HepG2 (cell line): ENCODE measurements at regions not wholly inside any gene's neighbourhood (a gene's known extent, or its start where the extent isn't known, plus 50 kb on each side); places are given as distances from the start of the nearest gene placed in this dataset.

Experiments
- ATAC-seq: fragments of 200-7000 bp; cut with Tn5 transposase; 3 replicates; pipeline ENCODE4 v1.9.1; 2020; ENCODE audit warnings: mild to moderate bottlenecking, moderate library complexity
- BruUV-seq: library from RNA; stranded (reverse); fragments of 400-500 nt; replicated peaks from 2 replicates; lab custom pipeline; 2021; lab: Mats Ljungman, UMichigan
- CTCF ChIA-PET: fragments of 300-600 bp; formaldehyde crosslinking; extraction: SDS; loops from one replicate; lab custom pipeline; 2021; ENCODE audit warnings: low total read pairs, inconsistent platforms, low intra/inter-chr PET ratio; lab: Yijun Ruan, JAX
- POLR2A ChIA-PET: fragments of 350-600 bp; sonication (Branson Sonifier 250); formaldehyde crosslinking; loops from one replicate; lab custom pipeline; 2020; ENCODE audit warnings: antibody characterized with exemption, inconsistent platforms; lab: Yijun Ruan, JAX
- DNase-seq: peaks from one replicate; pipeline ENCODE4 v3.0.0-alpha.2; 2015; ENCODE audit warnings: low spot score
- FAIRE-seq: peaks from 3 replicates; lab custom pipeline; 2011; peaks lifted over from hg19 to GRCh38; lab: Jason Lieb, UNC
- H2AFZ ChIP-seq: one replicate; pipeline ENCODE4 v1.6.1; 2011; ENCODE audit warnings: low read length, inconsistent platforms
- H3K27ac ChIP-seq: fragments of 300-600 bp; 3 replicates; pipeline ENCODE4 v1.8.0; 2011; ENCODE audit warnings: mixed run types, mild to moderate bottlenecking, mixed read lengths, low read length, inconsistent platforms; ENCODE audit not compliant: insufficient read depth; ENCODE audit errors: extremely low read length
- H3K27me3 ChIP-seq, 2 experiments: fragments of 200-600 bp in 1 of 2; 2 replicates in 1 of 2; 3 replicates in 1 of 2; pipeline versions ENCODE4 v1.6.0 to v1.8.0; 2011; ENCODE audit warnings: low read length in 2 of 2, mild to moderate bottlenecking in 2 of 2, moderate library complexity in 2 of 2, inconsistent platforms in 1 of 2; ENCODE audit not compliant: insufficient read depth in 2 of 2, control insufficient read depth in 1 of 2
- H3K36me3 ChIP-seq, 2 experiments: fragments of 200-600 bp in 1 of 2; replicated peaks in 1 of 2; 2 replicates in 1 of 2; 3 replicates in 1 of 2; pipeline versions ENCODE4 v1.5.1 to v1.8.0; 2011; ENCODE audit warnings: low read length in 2 of 2, inconsistent platforms in 1 of 2; ENCODE audit not compliant: insufficient read depth in 2 of 2, control insufficient read depth in 1 of 2
- H3K4me1 ChIP-seq: 2 replicates; pipeline ENCODE4 v1.5.1; 2012; ENCODE audit warnings: low read length, inconsistent platforms; ENCODE audit not compliant: insufficient read depth
- H3K4me2 ChIP-seq: 2 replicates; pipeline ENCODE4 v1.6.0; 2011; ENCODE audit warnings: low read depth, low read length, inconsistent platforms
- H3K4me3 ChIP-seq, 3 experiments: fragments of 200-600 bp in 1 of 3; sonication (generic), shearing (Covaris generic) in 1 of 3; replicated peaks in 1 of 3; 2 replicates each; pipeline ENCODE4 v1.5.1; 2011 to 2016; ENCODE audit warnings: low read length in 3 of 3, inconsistent platforms in 2 of 3, low read depth in 2 of 3, mild to moderate bottlenecking in 2 of 3, control low read depth in 1 of 3, mixed read lengths in 1 of 3; ENCODE audit not compliant: insufficient read depth in 1 of 3
- H3K79me2 ChIP-seq: one replicate; pipeline ENCODE4 v1.6.1; 2011; ENCODE audit warnings: low read length, inconsistent platforms; ENCODE audit not compliant: insufficient read depth
- H3K9ac ChIP-seq: 2 replicates; pipeline ENCODE4 v1.6.0; 2011; ENCODE audit warnings: mild to moderate bottlenecking, low read depth, low read length, inconsistent platforms; ENCODE audit not compliant: insufficient read depth
- H3K9me3 ChIP-seq: 2 replicates; pipeline ENCODE4 v1.5.1; 2012; ENCODE audit warnings: mild to moderate bottlenecking, low read length
- H4K20me1 ChIP-seq: 2 replicates; pipeline ENCODE4 v1.6.0; 2011; ENCODE audit warnings: inconsistent platforms, mild to moderate bottlenecking, low read length, moderate library complexity; ENCODE audit not compliant: insufficient read depth
- CENPX ChIP-seq: sonication (generic); formaldehyde crosslinking; IDR thresholded peaks from 2 replicates; pipeline ENCODE4 v1.9.0; 2021; ENCODE audit warnings: mild to moderate bottlenecking, missing genetic modification reagents, moderate library complexity
- ETS1 ChIP-seq: sonication (generic); formaldehyde crosslinking; IDR thresholded peaks from 2 replicates; pipeline ENCODE4 v1.4.0; 2020; ENCODE audit warnings: missing genetic modification reagents
- HDAC2 ChIP-seq: sonication (generic); formaldehyde crosslinking; IDR thresholded peaks from 2 replicates; pipeline ENCODE4 v1.4.0; 2020; ENCODE audit warnings: missing genetic modification reagents
- KAT8 ChIP-seq: IDR thresholded peaks from 2 replicates; pipeline ENCODE4 v1.6.1; 2016; ENCODE audit warnings: missing genetic modification reagents, missing compliant biosample characterization
- KDM2A ChIP-seq: sonication (generic); formaldehyde crosslinking; IDR thresholded peaks from 2 replicates; pipeline ENCODE4 v1.4.0; 2020; ENCODE audit warnings: low read depth, missing genetic modification reagents, borderline replicate concordance
- MYNN ChIP-seq: sonication (generic); formaldehyde crosslinking; IDR thresholded peaks from 2 replicates; pipeline ENCODE4 v1.4.0; 2020; ENCODE audit warnings: mild to moderate bottlenecking, low read depth, missing genetic modification reagents
- SMAD9 ChIP-seq: sonication (generic); formaldehyde crosslinking; IDR thresholded peaks from 2 replicates; pipeline ENCODE4 v1.5.1; 2020; ENCODE audit warnings: mild to moderate bottlenecking, missing genetic modification reagents
- SP1 ChIP-seq, 2 experiments: fragments of 450-650 bp in 1 of 2; sonication (generic) in 1 of 2; formaldehyde crosslinking in 1 of 2; IDR thresholded peaks; 2 replicates each; pipeline versions ENCODE4 v1.4.0 to v1.6.1; 2016 to 2020; ENCODE audit warnings: missing genetic modification reagents in 1 of 2
- SP2 ChIP-seq: sonication (generic); formaldehyde crosslinking; IDR thresholded peaks from 2 replicates; pipeline ENCODE4 v1.5.1; 2020; ENCODE audit warnings: mild to moderate bottlenecking, missing genetic modification reagents
- STAG1 ChIP-seq: sonication (generic); formaldehyde crosslinking; IDR thresholded peaks from 2 replicates; pipeline ENCODE4 v1.4.0; 2020; ENCODE audit warnings: missing genetic modification reagents
- ZNF333 ChIP-seq: sonication (generic); formaldehyde crosslinking; IDR thresholded peaks from 2 replicates; pipeline ENCODE4 v1.4.0; 2020; ENCODE audit warnings: mild to moderate bottlenecking, missing genetic modification reagents, borderline replicate concordance
- ZNF670 ChIP-seq: sonication (generic); formaldehyde crosslinking; IDR thresholded peaks from 2 replicates; pipeline ENCODE4 v1.8.0; 2022; ENCODE audit warnings: mild to moderate bottlenecking, missing genetic modification reagents, borderline replicate concordance
- ZNF775 ChIP-seq: sonication (generic); formaldehyde crosslinking; IDR thresholded peaks from 2 replicates; pipeline ENCODE4 v1.4.0; 2020; ENCODE audit warnings: missing genetic modification reagents, mild to moderate bottlenecking, moderate library complexity, borderline replicate concordance
- ZZZ3 ChIP-seq: sonication (generic); formaldehyde crosslinking; IDR thresholded peaks from 2 replicates; pipeline ENCODE4 v1.4.0; 2020; ENCODE audit warnings: missing genetic modification reagents, mild to moderate bottlenecking, borderline replicate concordance
- WGBS: methylation state at CpG from one replicate; pipeline ENCODE4 v1.1.6; 2017; ENCODE audit warnings: low lambda C conversion rate; 5-methylcytosine and 5-hydroxymethylcytosine counted together
- in situ Hi-C: cut with HindIII; loops from 2 replicates; pipeline ENCODE4 v1.10.0; 2017; ENCODE audit warnings: low pct_unique_long_range_greater_than_20kb; ENCODE audit not compliant: extremely low pct_ligation_motif_present
- intact Hi-C: fragments of 100-400 bp; cut with micrococcal nuclease; formaldehyde crosslinking; loops from one replicate; pipeline ENCODE4 v1.10.0; 2022; ENCODE audit not compliant: unreplicated experiment
- TF ChIP-seq, protein P1 (sequence below): sonication (generic); formaldehyde crosslinking; IDR thresholded peaks from 2 replicates; pipeline ENCODE4 v1.4.0; 2020; ENCODE audit warnings: mild to moderate bottlenecking, missing genetic modification reagents
- TF ChIP-seq, protein P2 (sequence below): conservative IDR thresholded peaks from 2 replicates; pipeline ENCODE4 v1.6.1; 2018; ENCODE audit warnings: missing genetic modification reagents

DNA sequence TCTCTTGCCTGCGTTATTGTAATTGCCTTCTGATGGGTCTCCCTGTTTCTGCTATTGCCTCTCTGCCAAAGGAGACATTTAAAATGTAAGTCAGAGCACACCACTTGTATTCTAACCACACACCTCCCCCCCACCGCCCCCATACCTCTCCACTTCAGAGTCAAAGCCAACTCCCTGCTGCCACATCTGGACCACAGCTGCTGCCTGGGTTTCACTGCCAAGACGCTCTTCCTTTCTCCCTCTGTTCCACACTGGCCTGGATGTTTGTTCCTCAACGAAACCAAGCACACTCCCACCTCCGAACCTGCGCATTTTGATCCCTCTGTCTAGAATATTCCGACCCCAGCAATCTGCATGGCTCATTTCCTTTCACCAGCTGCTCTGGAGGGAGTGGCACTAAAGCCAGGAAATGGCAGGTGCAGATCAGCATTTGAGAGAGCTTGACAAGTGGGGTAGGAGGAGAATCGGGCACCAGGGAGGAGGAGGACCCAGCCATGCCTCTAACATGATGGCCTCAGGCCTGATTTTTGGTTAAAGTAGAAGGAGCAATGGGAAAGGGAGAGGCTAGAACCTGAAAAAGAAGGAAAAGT is 92.4 kb upstream of the HS3ST2 start:
- Histone ChIP-seq H3K9ac (no peak overlapping the region), H3K27me3 (peaks cover 5 to 20% of the 10 kb centered on the region in 2 experiments; a peak in 4 of 5 replicates), H3K27ac (no peak overlapping the region), H4K20me1 (no peaks in the 10 kb centered on the region), H3K9me3 (no peaks in the 10 kb centered on the region), H3K4me1 (no peaks in the 10 kb centered on the region), H3K79me2 (no peaks in the 10 kb centered on the region), H2AFZ (no peak overlapping the region), H3K36me3 (no peaks in the 10 kb centered on the region), H3K4me2 (no peak overlapping the region), H3K4me3 (no peak overlapping the region)
- CTCF ChIA-PET: no interaction called here
- no peak for FAIRE-seq
- intact Hi-C loops (loop anchor here (10.0 kb wide), 1 partner anchor 63 kb away; no protein-coding TSS in a partner anchor), in situ Hi-C loops (no loop called here)
- 2% methylated on average over 8 of the region's 8 CpGs for WGBS
- DNase-seq: no peak
- BruUV-seq: no TSS peak
- ATAC-seq: no peak
- POLR2A ChIA-PET: no interaction called here
- TF ChIP-seq ETS1 (CRISPR knock-in tag) (no peak), ZNF775 (CRISPR knock-in tag) (no peak), ZNF333 (no peak), STAG1 (CRISPR knock-in tag) (no peak), ZNF670 (CRISPR knock-in tag) (no peak), SP2 (CRISPR knock-in tag) (no peak), CENPX (CRISPR knock-in tag) (no peak), ZZZ3 (CRISPR knock-in tag) (no peak), SP1 (IDR thresholded peaks at IDR 0.05) (no peak), SP1 (CRISPR knock-in tag; IDR thresholded peaks at IDR 0.05) (no peak), SMAD9 (CRISPR knock-in tag) (no peak), MYNN (CRISPR knock-in tag) (no peak), KDM2A (CRISPR knock-in tag) (no peak), KAT8 (CRISPR knock-in tag) (no peak), HDAC2 (CRISPR knock-in tag) (no peak)
- TF ChIP-seq, protein P1, sequence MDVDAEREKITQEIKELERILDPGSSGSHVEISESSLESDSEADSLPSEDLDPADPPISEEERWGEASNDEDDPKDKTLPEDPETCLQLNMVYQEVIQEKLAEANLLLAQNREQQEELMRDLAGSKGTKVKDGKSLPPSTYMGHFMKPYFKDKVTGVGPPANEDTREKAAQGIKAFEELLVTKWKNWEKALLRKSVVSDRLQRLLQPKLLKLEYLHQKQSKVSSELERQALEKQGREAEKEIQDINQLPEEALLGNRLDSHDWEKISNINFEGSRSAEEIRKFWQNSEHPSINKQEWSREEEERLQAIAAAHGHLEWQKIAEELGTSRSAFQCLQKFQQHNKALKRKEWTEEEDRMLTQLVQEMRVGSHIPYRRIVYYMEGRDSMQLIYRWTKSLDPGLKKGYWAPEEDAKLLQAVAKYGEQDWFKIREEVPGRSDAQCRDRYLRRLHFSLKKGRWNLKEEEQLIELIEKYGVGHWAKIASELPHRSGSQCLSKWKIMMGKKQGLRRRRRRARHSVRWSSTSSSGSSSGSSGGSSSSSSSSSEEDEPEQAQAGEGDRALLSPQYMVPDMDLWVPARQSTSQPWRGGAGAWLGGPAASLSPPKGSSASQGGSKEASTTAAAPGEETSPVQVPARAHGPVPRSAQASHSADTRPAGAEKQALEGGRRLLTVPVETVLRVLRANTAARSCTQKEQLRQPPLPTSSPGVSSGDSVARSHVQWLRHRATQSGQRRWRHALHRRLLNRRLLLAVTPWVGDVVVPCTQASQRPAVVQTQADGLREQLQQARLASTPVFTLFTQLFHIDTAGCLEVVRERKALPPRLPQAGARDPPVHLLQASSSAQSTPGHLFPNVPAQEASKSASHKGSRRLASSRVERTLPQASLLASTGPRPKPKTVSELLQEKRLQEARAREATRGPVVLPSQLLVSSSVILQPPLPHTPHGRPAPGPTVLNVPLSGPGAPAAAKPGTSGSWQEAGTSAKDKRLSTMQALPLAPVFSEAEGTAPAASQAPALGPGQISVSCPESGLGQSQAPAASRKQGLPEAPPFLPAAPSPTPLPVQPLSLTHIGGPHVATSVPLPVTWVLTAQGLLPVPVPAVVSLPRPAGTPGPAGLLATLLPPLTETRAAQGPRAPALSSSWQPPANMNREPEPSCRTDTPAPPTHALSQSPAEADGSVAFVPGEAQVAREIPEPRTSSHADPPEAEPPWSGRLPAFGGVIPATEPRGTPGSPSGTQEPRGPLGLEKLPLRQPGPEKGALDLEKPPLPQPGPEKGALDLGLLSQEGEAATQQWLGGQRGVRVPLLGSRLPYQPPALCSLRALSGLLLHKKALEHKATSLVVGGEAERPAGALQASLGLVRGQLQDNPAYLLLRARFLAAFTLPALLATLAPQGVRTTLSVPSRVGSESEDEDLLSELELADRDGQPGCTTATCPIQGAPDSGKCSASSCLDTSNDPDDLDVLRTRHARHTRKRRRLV (CRISPR knock-in tag): no peak
- TF ChIP-seq, protein P2, sequence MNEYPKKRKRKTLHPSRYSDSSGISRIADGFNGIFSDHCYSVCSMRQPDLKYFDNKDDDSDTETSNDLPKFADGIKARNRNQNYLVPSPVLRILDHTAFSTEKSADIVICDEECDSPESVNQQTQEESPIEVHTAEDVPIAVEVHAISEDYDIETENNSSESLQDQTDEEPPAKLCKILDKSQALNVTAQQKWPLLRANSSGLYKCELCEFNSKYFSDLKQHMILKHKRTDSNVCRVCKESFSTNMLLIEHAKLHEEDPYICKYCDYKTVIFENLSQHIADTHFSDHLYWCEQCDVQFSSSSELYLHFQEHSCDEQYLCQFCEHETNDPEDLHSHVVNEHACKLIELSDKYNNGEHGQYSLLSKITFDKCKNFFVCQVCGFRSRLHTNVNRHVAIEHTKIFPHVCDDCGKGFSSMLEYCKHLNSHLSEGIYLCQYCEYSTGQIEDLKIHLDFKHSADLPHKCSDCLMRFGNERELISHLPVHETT (CRISPR knock-in tag): no peak
